SK-N-MC (cell line): ENCODE measurements at regions not wholly inside any gene's neighbourhood (a gene's known extent, or its start where the extent isn't known, plus 50 kb on each side); places are given as distances from the start of the nearest gene placed in this dataset.

ENCODE experiments used
- EZH2 ChIP-seq: fragments of 200-600 bp; sonication (generic); IDR thresholded peaks from one replicate; pipeline ENCODE4 v1.6.1; 2017; ENCODE audit warnings: antibody characterized with exemption
- FOXP2 ChIP-seq: optimal IDR thresholded peaks from 2 replicates; pipeline ENCODE3; 2011; ENCODE audit warnings: mild to moderate bottlenecking, moderate library complexity; ENCODE audit not compliant: insufficient read depth; ENCODE audit errors: extremely low read length, control extremely low read depth
- POLR2AphosphoS5 ChIP-seq: IDR thresholded peaks from 2 replicates; pipeline ENCODE4 v1.6.1; 2012; ENCODE audit warnings: mild to moderate bottlenecking, low read depth, low read length, borderline replicate concordance

DNA sequence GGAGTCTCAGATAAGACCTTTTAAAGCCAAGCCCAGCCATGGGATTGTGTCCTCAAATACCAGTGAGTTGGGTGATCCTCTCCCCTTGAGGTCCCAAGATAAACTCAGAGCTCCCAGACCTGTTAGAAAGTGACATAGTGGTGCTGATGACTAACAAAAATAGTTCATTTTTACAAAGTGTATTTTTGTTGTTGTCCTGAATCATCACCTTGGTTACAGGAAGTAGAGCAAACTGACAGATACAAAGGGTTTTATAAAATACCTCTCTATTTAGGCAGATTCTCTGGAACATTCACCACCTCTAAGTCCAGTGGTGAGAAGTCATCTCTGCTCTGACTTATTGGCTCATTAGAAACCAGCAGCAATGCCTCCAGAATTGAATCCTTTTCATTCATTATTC is 259.3 kb downstream of the CEMIP2 start:
- TF ChIP-seq POLR2AphosphoS5, result no peak
- no peak for TF ChIP-seq EZH2
- no peak for TF ChIP-seq FOXP2
